ENCODE measurements at regions not wholly inside any gene's neighbourhood (a gene's known extent, or its start where the extent isn't known, plus 50 kb on each side); places are given as distances from the start of the nearest gene placed in this dataset.

- Histone ChIP-seq H3F3A (ENCODE audit: low read depth) (no peaks in the 10 kb centered on the region), H3K4me3 (ENCODE audit: low read length, poor library complexity, severe bottlenecking) (no peak overlapping the region), H3K9me2 (replicated peaks; ENCODE audit: low read depth, low read length) (no peaks in the 10 kb centered on the region), H4K20me1 (ENCODE audit: insufficient read depth, low read length, poor library complexity, severe bottlenecking) (no peaks in the 10 kb centered on the region), H3K9me3 (ENCODE audit: insufficient read depth, low read depth, low read length) (no peaks in the 10 kb centered on the region), H3K4me2 (ENCODE audit: low read depth, low read length, poor library complexity, severe bottlenecking) (no peak overlapping the region), H3K4me1 (ENCODE audit: insufficient read depth, low read length, poor library complexity, severe bottlenecking) (no peaks in the 10 kb centered on the region), H3K36me3 (ENCODE audit: insufficient read depth, low read length) (no peaks in the 10 kb centered on the region), H3K9ac (ENCODE audit: low read depth, low read length, poor library complexity, severe bottlenecking) (no peak overlapping the region), H3K79me2 (ENCODE audit: insufficient read depth, low read length) (no peaks in the 10 kb centered on the region), H2AFZ (ENCODE audit: low read length) (no peak overlapping the region), H3K27me3 (ENCODE audit: insufficient read depth, low read length, poor library complexity, severe bottlenecking) (no peaks in the 10 kb centered on the region)
- no peak for TF ChIP-seq EZH2phosphoT487 (IDR thresholded peaks at IDR 0.05; ENCODE audit: borderline replicate concordance)
- no peak for TF ChIP-seq CTCF (conservative IDR thresholded peaks at IDR 0.05; ENCODE audit: low read length)
These were observed 512.0 kb downstream of the NLGN4X start for GRCh38 chrX:5716666-5717065.

GRCh38 chrX:5708251-5708650, 520.4 kb downstream of the NLGN4X start:
- H3K36me3 ChIP-seq (ENCODE audit: insufficient read depth, low read length) = no peaks in the 10 kb centered on the region
- TF ChIP-seq EZH2phosphoT487 (IDR thresholded peaks at IDR 0.05; ENCODE audit: borderline replicate concordance) (no peak), CTCF (conservative IDR thresholded peaks at IDR 0.05; ENCODE audit: low read length) (no peak)

GRCh38 chrX:5702890-5703289, 525.8 kb downstream of the NLGN4X start:
- no peak overlapping the region for H3K4me3 ChIP-seq (ENCODE audit: low read length, poor library complexity, severe bottlenecking)
- no peak overlapping the region for H3K4me2 ChIP-seq (ENCODE audit: low read depth, low read length, poor library complexity, severe bottlenecking)
- no peaks in the 10 kb centered on the region for H4K20me1 ChIP-seq (ENCODE audit: insufficient read depth, low read length, poor library complexity, severe bottlenecking)
- no peaks in the 10 kb centered on the region for H3K4me1 ChIP-seq (ENCODE audit: insufficient read depth, low read length, poor library complexity, severe bottlenecking)
- H3K36me3 ChIP-seq (ENCODE audit: insufficient read depth, low read length) = no peaks in the 10 kb centered on the region
- H3K79me2 ChIP-seq (ENCODE audit: insufficient read depth, low read length) = no peaks in the 10 kb centered on the region
- no peaks in the 10 kb centered on the region for H3K9me2 ChIP-seq (replicated peaks; ENCODE audit: low read depth, low read length)
- no peak overlapping the region for H2AFZ ChIP-seq (ENCODE audit: low read length)
- H3F3A ChIP-seq (ENCODE audit: low read depth) = no peaks in the 10 kb centered on the region
- TF ChIP-seq EZH2phosphoT487 (IDR thresholded peaks at IDR 0.05; ENCODE audit: borderline replicate concordance) = no peak
- no peak for TF ChIP-seq CTCF (conservative IDR thresholded peaks at IDR 0.05; ENCODE audit: low read length)
- H3K9me3 ChIP-seq (ENCODE audit: insufficient read depth, low read depth, low read length) = no peaks in the 10 kb centered on the region
- no peaks in the 10 kb centered on the region for H3K27me3 ChIP-seq (ENCODE audit: insufficient read depth, low read length, poor library complexity, severe bottlenecking)
- no peak overlapping the region for H3K9ac ChIP-seq (ENCODE audit: low read depth, low read length, poor library complexity, severe bottlenecking)

More at GRCh38 chrX:5708251-5708650, 520.4 kb downstream of the NLGN4X start:
- Histone ChIP-seq H3K4me2 (ENCODE audit: low read depth, low read length, poor library complexity, severe bottlenecking) (no peak overlapping the region), H2AFZ (ENCODE audit: low read length) (no peak overlapping the region), H3F3A (ENCODE audit: low read depth) (no peaks in the 10 kb centered on the region), H3K27me3 (ENCODE audit: insufficient read depth, low read length, poor library complexity, severe bottlenecking) (no peaks in the 10 kb centered on the region), H3K4me1 (ENCODE audit: insufficient read depth, low read length, poor library complexity, severe bottlenecking) (no peaks in the 10 kb centered on the region), H3K4me3 (ENCODE audit: low read length, poor library complexity, severe bottlenecking) (no peak overlapping the region), H3K9ac (ENCODE audit: low read depth, low read length, poor library complexity, severe bottlenecking) (no peak overlapping the region), H3K9me3 (ENCODE audit: insufficient read depth, low read depth, low read length) (no peaks in the 10 kb centered on the region), H3K79me2 (ENCODE audit: insufficient read depth, low read length) (no peaks in the 10 kb centered on the region), H3K9me2 (replicated peaks; ENCODE audit: low read depth, low read length) (no peaks in the 10 kb centered on the region), H4K20me1 (ENCODE audit: insufficient read depth, low read length, poor library complexity, severe bottlenecking) (no peaks in the 10 kb centered on the region)

Data from Loucy (cell line).